GM12878 (cell line): ENCODE measurements at regions not wholly inside any gene's neighbourhood (a gene's known extent, or its start where the extent isn't known, plus 50 kb on each side); places are given as distances from the start of the nearest gene placed in this dataset.

Experiments
- ATAC-seq: fragments of 200-7000 bp; cut with Tn5 transposase; 3 replicates; pipeline ENCODE4 v1.9.1; 2020; ENCODE audit warnings: mild to moderate bottlenecking, moderate library complexity
- BruUV-seq: library from RNA; stranded (reverse); fragments of 400-500 nt; replicated peaks from 2 replicates; lab custom pipeline; 2021; lab: Mats Ljungman, UMichigan
- CTCF ChIA-PET: fragments of 300-600 bp; sonication (Branson Sonifier 250); formaldehyde crosslinking; extraction: SDS; loops from one replicate; lab custom pipeline; 2021; ENCODE audit warnings: inconsistent platforms; lab: Yijun Ruan, JAX
- POLR2A ChIA-PET: fragments of 350-600 bp; formaldehyde crosslinking; extraction: SDS; loops from one replicate; lab custom pipeline; 2021; ENCODE audit warnings: inconsistent platforms; lab: Charles Lee
- RAD21 ChIA-PET: fragments of 300-600 bp; sonication (Branson Sonifier 250); formaldehyde crosslinking; loops from one replicate; lab custom pipeline; 2023; ENCODE audit warnings: antibody characterized with exemption; ENCODE audit not compliant: unreplicated experiment; lab: Charles Lee
- SMC1A ChIA-PET: fragments of 300-600 bp; sonication (Branson Sonifier 250); formaldehyde crosslinking; loops from one replicate; lab custom pipeline; 2023; ENCODE audit not compliant: unreplicated experiment, uncharacterized antibody; lab: Charles Lee
- DNase-seq: peaks from one replicate; pipeline ENCODE4 v3.0.0-alpha.2; 2011; ENCODE audit warnings: low read depth, low spot score
- FAIRE-seq: peaks from 3 replicates; lab custom pipeline; 2011; peaks lifted over from hg19 to GRCh38; lab: Jason Lieb, UNC
- H2AFZ ChIP-seq: 2 replicates; pipeline ENCODE4 v1.6.0; 2011; ENCODE audit warnings: low read depth, low read length, control low read depth; ENCODE audit not compliant: control insufficient read depth
- H3K27ac ChIP-seq: 2 replicates; pipeline ENCODE4 v1.5.1; 2011; ENCODE audit warnings: control low read depth; ENCODE audit not compliant: control insufficient read depth, insufficient read depth
- H3K27me3 ChIP-seq, 2 experiments: replicated peaks in 1 of 2; 2 replicates each; pipeline versions ENCODE4 v1.6.0 to v1.6.1; 2011; ENCODE audit warnings: low read length in 1 of 2; ENCODE audit not compliant: control insufficient read depth in 2 of 2, insufficient read depth in 2 of 2
- H3K36me3 ChIP-seq, 2 experiments: 2 replicates each; pipeline ENCODE4 v1.5.1; 2011; ENCODE audit warnings: low read length in 1 of 2; ENCODE audit not compliant: control insufficient read depth in 2 of 2, insufficient read depth in 2 of 2
- H3K4me1 ChIP-seq: 2 replicates; pipeline ENCODE4 v1.6.1; 2011; ENCODE audit warnings: mild to moderate bottlenecking, low read length, moderate library complexity, mixed read lengths; ENCODE audit not compliant: control insufficient read depth, insufficient read depth
- H3K4me2 ChIP-seq: 2 replicates; pipeline ENCODE4 v1.6.0; 2011; ENCODE audit warnings: control low read depth; ENCODE audit not compliant: control insufficient read depth, insufficient read depth
- H3K4me3 ChIP-seq: fragments of 200-600 bp; sonication (generic); 2 replicates; pipeline ENCODE4 v1.5.1; 2016
- H3K79me2 ChIP-seq: 2 replicates; pipeline ENCODE4 v1.6.0; 2011; ENCODE audit warnings: low read length; ENCODE audit not compliant: control insufficient read depth, insufficient read depth
- H3K9ac ChIP-seq: 2 replicates; pipeline ENCODE4 v1.8.0; 2011; ENCODE audit warnings: low read length, control low read depth, mixed read lengths; ENCODE audit not compliant: control insufficient read depth, insufficient read depth
- H3K9me3 ChIP-seq: replicated peaks from 3 replicates; pipeline ENCODE4 v1.5.1; 2011; ENCODE audit warnings: mild to moderate bottlenecking, low read length; ENCODE audit not compliant: control insufficient read depth, insufficient read depth
- H4K20me1 ChIP-seq: 2 replicates; pipeline ENCODE4 v1.6.0; 2011; ENCODE audit not compliant: control insufficient read depth, insufficient read depth
- CREM ChIP-seq: IDR thresholded peaks from 2 replicates; pipeline ENCODE4 v1.6.1; 2014; ENCODE audit warnings: antibody characterized with exemption, low read depth
- DPF2 ChIP-seq: fragments of 450-650 bp; IDR thresholded peaks from 2 replicates; pipeline ENCODE4 v1.6.1; 2017; ENCODE audit warnings: mild to moderate bottlenecking
- FOXK2 ChIP-seq: fragments of 450-650 bp; IDR thresholded peaks from 2 replicates; pipeline ENCODE4 v1.6.1; 2017; ENCODE audit warnings: mild to moderate bottlenecking, moderate library complexity
- GABPA ChIP-seq: IDR thresholded peaks from 2 replicates; pipeline ENCODE4 v1.6.1; 2014; ENCODE audit warnings: antibody characterized with exemption, low read depth, mild to moderate bottlenecking, inconsistent platforms
- HDAC2 ChIP-seq: fragments of 200-600 bp; sonication (generic); IDR thresholded peaks from 2 replicates; pipeline ENCODE4 v1.6.1; 2017
- SIX5 ChIP-seq: IDR thresholded peaks from 2 replicates; pipeline ENCODE4 v1.6.1; 2011; ENCODE audit warnings: mild to moderate bottlenecking, low read depth, low read length, moderate library complexity; ENCODE audit not compliant: severe bottlenecking
- SREBF1 ChIP-seq: IDR thresholded peaks from 2 replicates; pipeline ENCODE4 v1.6.1; 2012; ENCODE audit warnings: mild to moderate bottlenecking, low read length
- WGBS: methylation state at CpG from one replicate; pipeline ENCODE4 v1.1.6; 2016; ENCODE audit warnings: low lambda C conversion rate; ENCODE audit not compliant: insufficient replicate concordance, insufficient coverage; ENCODE audit errors: missing lambda C conversion rate; 5-methylcytosine and 5-hydroxymethylcytosine counted together
- in situ Hi-C: fragments of 300-500 bp; cut with MboI; formaldehyde crosslinking; loops from 9 replicates; pipeline ENCODE4 v1.14.3; 2018; ENCODE audit warnings: mixed read lengths
- intact Hi-C: fragments of 100-400 bp; cut with micrococcal nuclease; formaldehyde crosslinking; loops from one replicate; pipeline ENCODE4 v1.14.2; 2022; ENCODE audit not compliant: unreplicated experiment
- TF ChIP-seq, protein P1 (sequence below): fragments of 450-650 bp; formaldehyde crosslinking; IDR thresholded peaks from 2 replicates; pipeline ENCODE4 v1.5.0; 2022; ENCODE audit warnings: mild to moderate bottlenecking, missing genetic modification characterization
- TF ChIP-seq, protein P2 (sequence below): fragments of 450-650 bp; IDR thresholded peaks from 2 replicates; pipeline ENCODE4 v1.6.1; 2018; ENCODE audit warnings: borderline replicate concordance, mild to moderate bottlenecking; ENCODE audit not compliant: partially characterized antibody
- TF ChIP-seq, protein P3 (sequence below): fragments of 450-650 bp; IDR thresholded peaks from 2 replicates; pipeline ENCODE4 v1.6.1; 2017; ENCODE audit warnings: mild to moderate bottlenecking, low read depth, inconsistent platforms; ENCODE audit not compliant: poor library complexity, severe bottlenecking
- TF ChIP-seq, protein P4 (sequence below): IDR thresholded peaks from 2 replicates; pipeline ENCODE4 v1.6.1; 2012; ENCODE audit warnings: low read depth, low read length, improper control_type of control experiment
- TF ChIP-seq, protein P5 (sequence below): fragments of 450-650 bp; IDR thresholded peaks from 2 replicates; pipeline ENCODE4 v1.6.1; 2016; ENCODE audit warnings: mild to moderate bottlenecking

GRCh38 chr2:172228177-172228808 is 125.6 kb upstream of the DLX2 start:
- in situ Hi-C loops, result no loop called here
- POLR2A ChIA-PET, result no interaction called here
- CTCF ChIA-PET, result no interaction called here
- no peak for TF ChIP-seq CREM
- TF ChIP-seq, protein P1, sequence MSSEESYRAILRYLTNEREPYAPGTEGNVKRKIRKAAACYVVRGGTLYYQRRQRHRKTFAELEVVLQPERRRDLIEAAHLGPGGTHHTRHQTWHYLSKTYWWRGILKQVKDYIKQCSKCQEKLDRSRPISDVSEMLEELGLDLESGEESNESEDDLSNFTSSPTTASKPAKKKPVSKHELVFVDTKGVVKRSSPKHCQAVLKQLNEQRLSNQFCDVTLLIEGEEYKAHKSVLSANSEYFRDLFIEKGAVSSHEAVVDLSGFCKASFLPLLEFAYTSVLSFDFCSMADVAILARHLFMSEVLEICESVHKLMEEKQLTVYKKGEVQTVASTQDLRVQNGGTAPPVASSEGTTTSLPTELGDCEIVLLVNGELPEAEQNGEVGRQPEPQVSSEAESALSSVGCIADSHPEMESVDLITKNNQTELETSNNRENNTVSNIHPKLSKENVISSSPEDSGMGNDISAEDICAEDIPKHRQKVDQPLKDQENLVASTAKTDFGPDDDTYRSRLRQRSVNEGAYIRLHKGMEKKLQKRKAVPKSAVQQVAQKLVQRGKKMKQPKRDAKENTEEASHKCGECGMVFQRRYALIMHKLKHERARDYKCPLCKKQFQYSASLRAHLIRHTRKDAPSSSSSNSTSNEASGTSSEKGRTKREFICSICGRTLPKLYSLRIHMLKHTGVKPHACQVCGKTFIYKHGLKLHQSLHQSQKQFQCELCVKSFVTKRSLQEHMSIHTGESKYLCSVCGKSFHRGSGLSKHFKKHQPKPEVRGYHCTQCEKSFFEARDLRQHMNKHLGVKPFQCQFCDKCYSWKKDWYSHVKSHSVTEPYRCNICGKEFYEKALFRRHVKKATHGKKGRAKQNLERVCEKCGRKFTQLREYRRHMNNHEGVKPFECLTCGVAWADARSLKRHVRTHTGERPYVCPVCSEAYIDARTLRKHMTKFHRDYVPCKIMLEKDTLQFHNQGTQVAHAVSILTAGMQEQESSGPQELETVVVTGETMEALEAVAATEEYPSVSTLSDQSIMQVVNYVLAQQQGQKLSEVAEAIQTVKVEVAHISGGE (CRISPR knock-in tag), result no peak
- TF ChIP-seq FOXK2, result no peak
- TF ChIP-seq GABPA, result no peak
- TF ChIP-seq, protein P2, sequence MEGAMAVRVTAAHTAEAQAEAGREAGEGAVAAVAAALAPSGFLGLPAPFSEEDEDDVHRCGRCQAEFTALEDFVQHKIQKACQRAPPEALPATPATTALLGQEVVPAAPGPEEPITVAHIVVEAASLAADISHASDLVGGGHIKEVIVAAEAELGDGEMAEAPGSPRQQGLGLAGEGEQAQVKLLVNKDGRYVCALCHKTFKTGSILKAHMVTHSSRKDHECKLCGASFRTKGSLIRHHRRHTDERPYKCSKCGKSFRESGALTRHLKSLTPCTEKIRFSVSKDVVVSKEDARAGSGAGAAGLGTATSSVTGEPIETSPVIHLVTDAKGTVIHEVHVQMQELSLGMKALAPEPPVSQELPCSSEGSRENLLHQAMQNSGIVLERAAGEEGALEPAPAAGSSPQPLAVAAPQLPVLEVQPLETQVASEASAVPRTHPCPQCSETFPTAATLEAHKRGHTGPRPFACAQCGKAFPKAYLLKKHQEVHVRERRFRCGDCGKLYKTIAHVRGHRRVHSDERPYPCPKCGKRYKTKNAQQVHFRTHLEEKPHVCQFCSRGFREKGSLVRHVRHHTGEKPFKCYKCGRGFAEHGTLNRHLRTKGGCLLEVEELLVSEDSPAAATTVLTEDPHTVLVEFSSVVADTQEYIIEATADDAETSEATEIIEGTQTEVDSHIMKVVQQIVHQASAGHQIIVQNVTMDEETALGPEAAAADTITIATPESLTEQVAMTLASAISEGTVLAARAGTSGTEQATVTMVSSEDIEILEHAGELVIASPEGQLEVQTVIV, result no peak
- no peak for TF ChIP-seq HDAC2
- TF ChIP-seq, protein P3, sequence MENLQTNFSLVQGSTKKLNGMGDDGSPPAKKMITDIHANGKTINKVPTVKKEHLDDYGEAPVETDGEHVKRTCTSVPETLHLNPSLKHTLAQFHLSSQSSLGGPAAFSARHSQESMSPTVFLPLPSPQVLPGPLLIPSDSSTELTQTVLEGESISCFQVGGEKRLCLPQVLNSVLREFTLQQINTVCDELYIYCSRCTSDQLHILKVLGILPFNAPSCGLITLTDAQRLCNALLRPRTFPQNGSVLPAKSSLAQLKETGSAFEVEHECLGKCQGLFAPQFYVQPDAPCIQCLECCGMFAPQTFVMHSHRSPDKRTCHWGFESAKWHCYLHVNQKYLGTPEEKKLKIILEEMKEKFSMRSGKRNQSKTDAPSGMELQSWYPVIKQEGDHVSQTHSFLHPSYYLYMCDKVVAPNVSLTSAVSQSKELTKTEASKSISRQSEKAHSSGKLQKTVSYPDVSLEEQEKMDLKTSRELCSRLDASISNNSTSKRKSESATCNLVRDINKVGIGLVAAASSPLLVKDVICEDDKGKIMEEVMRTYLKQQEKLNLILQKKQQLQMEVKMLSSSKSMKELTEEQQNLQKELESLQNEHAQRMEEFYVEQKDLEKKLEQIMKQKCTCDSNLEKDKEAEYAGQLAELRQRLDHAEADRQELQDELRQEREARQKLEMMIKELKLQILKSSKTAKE, result no peak
- TF ChIP-seq SIX5, result no peak
- TF ChIP-seq, protein P4, sequence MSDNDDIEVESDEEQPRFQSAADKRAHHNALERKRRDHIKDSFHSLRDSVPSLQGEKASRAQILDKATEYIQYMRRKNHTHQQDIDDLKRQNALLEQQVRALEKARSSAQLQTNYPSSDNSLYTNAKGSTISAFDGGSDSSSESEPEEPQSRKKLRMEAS, result no peak
- TF ChIP-seq DPF2, result no peak
- TF ChIP-seq, protein P5, sequence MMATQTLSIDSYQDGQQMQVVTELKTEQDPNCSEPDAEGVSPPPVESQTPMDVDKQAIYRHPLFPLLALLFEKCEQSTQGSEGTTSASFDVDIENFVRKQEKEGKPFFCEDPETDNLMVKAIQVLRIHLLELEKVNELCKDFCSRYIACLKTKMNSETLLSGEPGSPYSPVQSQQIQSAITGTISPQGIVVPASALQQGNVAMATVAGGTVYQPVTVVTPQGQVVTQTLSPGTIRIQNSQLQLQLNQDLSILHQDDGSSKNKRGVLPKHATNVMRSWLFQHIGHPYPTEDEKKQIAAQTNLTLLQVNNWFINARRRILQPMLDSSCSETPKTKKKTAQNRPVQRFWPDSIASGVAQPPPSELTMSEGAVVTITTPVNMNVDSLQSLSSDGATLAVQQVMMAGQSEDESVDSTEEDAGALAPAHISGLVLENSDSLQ, result no peak
- no peak for TF ChIP-seq SREBF1

More at GRCh38 chr2:172228177-172228808, 125.6 kb upstream of the DLX2 start:
- BruUV-seq, result no TSS peak
- intact Hi-C loops, result no loop called here
- SMC1A ChIA-PET, result no interaction called here
- WGBS, result 60% methylated on average over 10 of the region's 10 CpGs
- H3K9ac ChIP-seq, result no peak overlapping the region
- DNase-seq (no peak), ATAC-seq (no peak), FAIRE-seq (no peak)
- H3K4me3 ChIP-seq, result no peak overlapping the region
- no peaks in the 10 kb centered on the region for H3K4me1 ChIP-seq
- RAD21 ChIA-PET, result no interaction called here
- no peak overlapping the region for H3K27ac ChIP-seq
- H3K9me3 ChIP-seq, result no peaks in the 10 kb centered on the region
- H2AFZ ChIP-seq, result no peak overlapping the region
- no peaks in the 10 kb centered on the region for H3K79me2 ChIP-seq
- no peaks in the 10 kb centered on the region for H4K20me1 ChIP-seq
- H3K36me3 ChIP-seq, result no peaks in the 10 kb centered on the region
- H3K4me2 ChIP-seq, result no peak overlapping the region
- no peaks in the 10 kb centered on the region; a peak in 4 of 4 replicates for H3K27me3 ChIP-seq
